ENCODE measurements at regions not wholly inside any gene's neighbourhood (a gene's known extent, or its start where the extent isn't known, plus 50 kb on each side); places are given as distances from the start of the nearest gene placed in this dataset.

DNA sequence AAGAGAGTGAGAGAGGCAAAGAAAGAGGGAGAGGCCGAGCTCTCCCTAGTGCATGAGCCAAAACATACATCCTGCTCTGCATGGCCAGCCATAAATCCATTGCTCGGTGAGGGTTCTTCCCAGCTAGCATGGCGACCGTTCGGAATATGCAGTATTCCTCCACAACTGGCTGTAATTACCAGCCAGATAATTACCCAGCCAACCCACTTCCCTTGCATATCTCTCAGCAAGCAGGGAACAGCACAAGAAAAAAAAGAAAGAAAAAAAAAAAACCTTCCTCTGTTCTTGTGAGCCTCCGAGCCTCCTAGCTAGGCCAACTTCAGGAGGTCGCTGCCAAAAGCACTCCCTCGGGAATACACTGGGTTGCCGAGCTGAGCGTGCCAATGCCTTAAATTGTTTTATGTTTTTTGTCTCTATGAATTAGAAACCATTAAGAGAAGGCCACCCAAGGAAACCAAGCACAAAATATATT is 567.9 kb downstream of the MED13L start:
- no peak for TF ChIP-seq POLR2A (IDR thresholded peaks at IDR 0.05)
- TF ChIP-seq, protein P1, sequence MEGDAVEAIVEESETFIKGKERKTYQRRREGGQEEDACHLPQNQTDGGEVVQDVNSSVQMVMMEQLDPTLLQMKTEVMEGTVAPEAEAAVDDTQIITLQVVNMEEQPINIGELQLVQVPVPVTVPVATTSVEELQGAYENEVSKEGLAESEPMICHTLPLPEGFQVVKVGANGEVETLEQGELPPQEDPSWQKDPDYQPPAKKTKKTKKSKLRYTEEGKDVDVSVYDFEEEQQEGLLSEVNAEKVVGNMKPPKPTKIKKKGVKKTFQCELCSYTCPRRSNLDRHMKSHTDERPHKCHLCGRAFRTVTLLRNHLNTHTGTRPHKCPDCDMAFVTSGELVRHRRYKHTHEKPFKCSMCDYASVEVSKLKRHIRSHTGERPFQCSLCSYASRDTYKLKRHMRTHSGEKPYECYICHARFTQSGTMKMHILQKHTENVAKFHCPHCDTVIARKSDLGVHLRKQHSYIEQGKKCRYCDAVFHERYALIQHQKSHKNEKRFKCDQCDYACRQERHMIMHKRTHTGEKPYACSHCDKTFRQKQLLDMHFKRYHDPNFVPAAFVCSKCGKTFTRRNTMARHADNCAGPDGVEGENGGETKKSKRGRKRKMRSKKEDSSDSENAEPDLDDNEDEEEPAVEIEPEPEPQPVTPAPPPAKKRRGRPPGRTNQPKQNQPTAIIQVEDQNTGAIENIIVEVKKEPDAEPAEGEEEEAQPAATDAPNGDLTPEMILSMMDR (IDR thresholded peaks at IDR 0.05), result no peak

Data from lower leg skin (tissue), 3 donors.